GM12878 (cell line): ENCODE measurements at regions not wholly inside any gene's neighbourhood (a gene's known extent, or its start where the extent isn't known, plus 50 kb on each side); places are given as distances from the start of the nearest gene placed in this dataset.
A peak's percentile ranks its signal among the peaks of the same experiment; 100 is the strongest.

ENCODE experiments used
- ATAC-seq: fragments of 200-7000 bp; cut with Tn5 transposase; 3 replicates; pipeline ENCODE4 v1.9.1; 2020; ENCODE audit warnings: mild to moderate bottlenecking, moderate library complexity
- BruUV-seq: library from RNA; stranded (reverse); fragments of 400-500 nt; replicated peaks from 2 replicates; lab custom pipeline; 2021; lab: Mats Ljungman, UMichigan
- CTCF ChIA-PET: fragments of 300-600 bp; sonication (Branson Sonifier 250); formaldehyde crosslinking; extraction: SDS; loops from one replicate; lab custom pipeline; 2021; ENCODE audit warnings: inconsistent platforms; lab: Yijun Ruan, JAX
- POLR2A ChIA-PET: fragments of 350-600 bp; formaldehyde crosslinking; extraction: SDS; loops from one replicate; lab custom pipeline; 2021; ENCODE audit warnings: inconsistent platforms; lab: Charles Lee
- RAD21 ChIA-PET: fragments of 300-600 bp; sonication (Branson Sonifier 250); formaldehyde crosslinking; loops from one replicate; lab custom pipeline; 2023; ENCODE audit warnings: antibody characterized with exemption; ENCODE audit not compliant: unreplicated experiment; lab: Charles Lee
- SMC1A ChIA-PET: fragments of 300-600 bp; sonication (Branson Sonifier 250); formaldehyde crosslinking; loops from one replicate; lab custom pipeline; 2023; ENCODE audit not compliant: unreplicated experiment, uncharacterized antibody; lab: Charles Lee
- DNase-seq: peaks from one replicate; pipeline ENCODE4 v3.0.0-alpha.2; 2011; ENCODE audit warnings: low read depth, low spot score
- FAIRE-seq: peaks from 3 replicates; lab custom pipeline; 2011; peaks lifted over from hg19 to GRCh38; lab: Jason Lieb, UNC
- H2AFZ ChIP-seq: 2 replicates; pipeline ENCODE4 v1.6.0; 2011; ENCODE audit warnings: low read depth, low read length, control low read depth; ENCODE audit not compliant: control insufficient read depth
- H3K27ac ChIP-seq: 2 replicates; pipeline ENCODE4 v1.5.1; 2011; ENCODE audit warnings: control low read depth; ENCODE audit not compliant: control insufficient read depth, insufficient read depth
- H3K27me3 ChIP-seq, 2 experiments: replicated peaks in 1 of 2; 2 replicates each; pipeline versions ENCODE4 v1.6.0 to v1.6.1; 2011; ENCODE audit warnings: low read length in 1 of 2; ENCODE audit not compliant: control insufficient read depth in 2 of 2, insufficient read depth in 2 of 2
- H3K36me3 ChIP-seq, 2 experiments: 2 replicates each; pipeline ENCODE4 v1.5.1; 2011; ENCODE audit warnings: low read length in 1 of 2; ENCODE audit not compliant: control insufficient read depth in 2 of 2, insufficient read depth in 2 of 2
- H3K4me1 ChIP-seq: 2 replicates; pipeline ENCODE4 v1.6.1; 2011; ENCODE audit warnings: mild to moderate bottlenecking, low read length, moderate library complexity, mixed read lengths; ENCODE audit not compliant: control insufficient read depth, insufficient read depth
- H3K4me2 ChIP-seq: 2 replicates; pipeline ENCODE4 v1.6.0; 2011; ENCODE audit warnings: control low read depth; ENCODE audit not compliant: control insufficient read depth, insufficient read depth
- H3K4me3 ChIP-seq: fragments of 200-600 bp; sonication (generic); 2 replicates; pipeline ENCODE4 v1.5.1; 2016
- H3K79me2 ChIP-seq: 2 replicates; pipeline ENCODE4 v1.6.0; 2011; ENCODE audit warnings: low read length; ENCODE audit not compliant: control insufficient read depth, insufficient read depth
- H3K9ac ChIP-seq: 2 replicates; pipeline ENCODE4 v1.8.0; 2011; ENCODE audit warnings: low read length, control low read depth, mixed read lengths; ENCODE audit not compliant: control insufficient read depth, insufficient read depth
- H3K9me3 ChIP-seq: replicated peaks from 3 replicates; pipeline ENCODE4 v1.5.1; 2011; ENCODE audit warnings: mild to moderate bottlenecking, low read length; ENCODE audit not compliant: control insufficient read depth, insufficient read depth
- H4K20me1 ChIP-seq: 2 replicates; pipeline ENCODE4 v1.6.0; 2011; ENCODE audit not compliant: control insufficient read depth, insufficient read depth
- ATF7 ChIP-seq: fragments of 450-650 bp; IDR thresholded peaks from 2 replicates; pipeline ENCODE4 v1.6.1; 2016; ENCODE audit warnings: low read depth, mild to moderate bottlenecking
- BHLHE40 ChIP-seq, 2 experiments: fragments of 450-650 bp in 1 of 2; IDR thresholded peaks; 2 replicates each; pipeline ENCODE4 v1.6.1; 2011 to 2017; ENCODE audit warnings: low read depth in 2 of 2, borderline replicate concordance in 1 of 2, improper control_type of control experiment in 1 of 2, low read length in 1 of 2, mild to moderate bottlenecking in 1 of 2
- CHD2 ChIP-seq: IDR thresholded peaks from 2 replicates; pipeline ENCODE4 v1.6.1; 2011; ENCODE audit warnings: low read depth, low read length, improper control_type of control experiment, borderline replicate concordance
- DPF2 ChIP-seq: fragments of 450-650 bp; IDR thresholded peaks from 2 replicates; pipeline ENCODE4 v1.6.1; 2017; ENCODE audit warnings: mild to moderate bottlenecking
- KLF5 ChIP-seq: fragments of 450-650 bp; IDR thresholded peaks from 2 replicates; pipeline ENCODE4 v1.6.1; 2014; ENCODE audit warnings: mild to moderate bottlenecking; ENCODE audit not compliant: partially characterized antibody
- MYB ChIP-seq: fragments of 150-350 bp; IDR thresholded peaks from 2 replicates; pipeline ENCODE4 v1.6.1; 2014; ENCODE audit warnings: mild to moderate bottlenecking, low read depth, low read length, borderline replicate concordance
- PAX5 ChIP-seq: IDR thresholded peaks from 2 replicates; pipeline ENCODE4 v1.6.1; 2011; ENCODE audit warnings: low read depth, low read length, borderline replicate concordance
- SP1 ChIP-seq: IDR thresholded peaks from one replicate; pipeline ENCODE4 v1.6.1; 2011; ENCODE audit warnings: low read depth, low read length
- WGBS: methylation state at CpG from one replicate; pipeline ENCODE4 v1.1.6; 2016; ENCODE audit warnings: low lambda C conversion rate; ENCODE audit not compliant: insufficient replicate concordance, insufficient coverage; ENCODE audit errors: missing lambda C conversion rate; 5-methylcytosine and 5-hydroxymethylcytosine counted together
- in situ Hi-C: fragments of 300-500 bp; cut with MboI; formaldehyde crosslinking; loops from 9 replicates; pipeline ENCODE4 v1.14.3; 2018; ENCODE audit warnings: mixed read lengths
- intact Hi-C: fragments of 100-400 bp; cut with micrococcal nuclease; formaldehyde crosslinking; loops from one replicate; pipeline ENCODE4 v1.14.2; 2022; ENCODE audit not compliant: unreplicated experiment
- TF ChIP-seq, protein P1 (sequence below): fragments of 450-650 bp; IDR thresholded peaks from 2 replicates; pipeline ENCODE4 v1.6.1; 2017; ENCODE audit warnings: mild to moderate bottlenecking, moderate library complexity
- TF ChIP-seq, protein P2 (sequence below): fragments of 450-650 bp; IDR thresholded peaks from 2 replicates; pipeline ENCODE4 v1.6.1; 2017; ENCODE audit warnings: low read depth, mild to moderate bottlenecking, moderate library complexity

DNA sequence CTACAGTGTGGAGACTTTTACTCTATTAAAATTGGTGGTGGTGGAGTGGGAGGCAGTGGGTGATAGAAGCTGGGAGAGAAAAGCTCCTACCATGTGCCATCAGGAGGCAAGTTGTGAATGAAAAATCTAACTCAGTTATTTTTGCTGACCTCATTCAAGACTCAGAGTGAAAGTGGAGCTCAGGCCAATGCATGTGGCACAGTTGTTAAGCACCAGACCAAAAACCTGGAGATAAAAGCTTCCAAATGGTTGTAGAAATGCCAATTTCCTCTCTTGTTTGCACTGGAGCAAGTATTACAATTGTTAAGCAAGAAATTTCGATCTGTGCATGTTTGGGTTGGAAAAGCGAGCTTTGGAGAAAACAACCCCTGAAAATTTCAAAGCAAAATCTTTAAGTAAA is 81.5 kb upstream of the PRICKLE2 start:
- WGBS: 28% methylated on average over 2 of the region's 2 CpGs
- TF ChIP-seq PAX5 (no peak), ATF7 (0 out of 2 replicates have a peak, but pooled peaks have one; percentile 21), KLF5 (no peak), SP1 (no peak), MYB (no peak), CHD2 (no peak), BHLHE40 (IDR thresholded peaks at IDR 0.05; ENCODE audit: borderline replicate concordance in 1 of 2, low read depth in 2 of 2, low read length in 1 of 2) (peak; percentile 28 to 66; a peak in 3 of 4 replicates), DPF2 (peak; percentile 56; the same call in 1 of the 2 replicates)
- TF ChIP-seq, protein P1, sequence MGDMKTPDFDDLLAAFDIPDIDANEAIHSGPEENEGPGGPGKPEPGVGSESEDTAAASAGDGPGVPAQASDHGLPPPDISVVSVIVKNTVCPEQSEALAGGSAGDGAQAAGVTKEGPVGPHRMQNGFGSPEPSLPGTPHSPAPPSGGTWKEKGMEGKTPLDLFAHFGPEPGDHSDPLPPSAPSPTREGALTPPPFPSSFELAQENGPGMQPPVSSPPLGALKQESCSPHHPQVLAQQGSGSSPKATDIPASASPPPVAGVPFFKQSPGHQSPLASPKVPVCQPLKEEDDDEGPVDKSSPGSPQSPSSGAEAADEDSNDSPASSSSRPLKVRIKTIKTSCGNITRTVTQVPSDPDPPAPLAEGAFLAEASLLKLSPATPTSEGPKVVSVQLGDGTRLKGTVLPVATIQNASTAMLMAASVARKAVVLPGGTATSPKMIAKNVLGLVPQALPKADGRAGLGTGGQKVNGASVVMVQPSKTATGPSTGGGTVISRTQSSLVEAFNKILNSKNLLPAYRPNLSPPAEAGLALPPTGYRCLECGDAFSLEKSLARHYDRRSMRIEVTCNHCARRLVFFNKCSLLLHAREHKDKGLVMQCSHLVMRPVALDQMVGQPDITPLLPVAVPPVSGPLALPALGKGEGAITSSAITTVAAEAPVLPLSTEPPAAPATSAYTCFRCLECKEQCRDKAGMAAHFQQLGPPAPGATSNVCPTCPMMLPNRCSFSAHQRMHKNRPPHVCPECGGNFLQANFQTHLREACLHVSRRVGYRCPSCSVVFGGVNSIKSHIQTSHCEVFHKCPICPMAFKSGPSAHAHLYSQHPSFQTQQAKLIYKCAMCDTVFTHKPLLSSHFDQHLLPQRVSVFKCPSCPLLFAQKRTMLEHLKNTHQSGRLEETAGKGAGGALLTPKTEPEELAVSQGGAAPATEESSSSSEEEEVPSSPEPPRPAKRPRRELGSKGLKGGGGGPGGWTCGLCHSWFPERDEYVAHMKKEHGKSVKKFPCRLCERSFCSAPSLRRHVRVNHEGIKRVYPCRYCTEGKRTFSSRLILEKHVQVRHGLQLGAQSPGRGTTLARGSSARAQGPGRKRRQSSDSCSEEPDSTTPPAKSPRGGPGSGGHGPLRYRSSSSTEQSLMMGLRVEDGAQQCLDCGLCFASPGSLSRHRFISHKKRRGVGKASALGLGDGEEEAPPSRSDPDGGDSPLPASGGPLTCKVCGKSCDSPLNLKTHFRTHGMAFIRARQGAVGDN: peak; percentile 31; the same call in 1 of the 2 replicates
- TF ChIP-seq, protein P2, sequence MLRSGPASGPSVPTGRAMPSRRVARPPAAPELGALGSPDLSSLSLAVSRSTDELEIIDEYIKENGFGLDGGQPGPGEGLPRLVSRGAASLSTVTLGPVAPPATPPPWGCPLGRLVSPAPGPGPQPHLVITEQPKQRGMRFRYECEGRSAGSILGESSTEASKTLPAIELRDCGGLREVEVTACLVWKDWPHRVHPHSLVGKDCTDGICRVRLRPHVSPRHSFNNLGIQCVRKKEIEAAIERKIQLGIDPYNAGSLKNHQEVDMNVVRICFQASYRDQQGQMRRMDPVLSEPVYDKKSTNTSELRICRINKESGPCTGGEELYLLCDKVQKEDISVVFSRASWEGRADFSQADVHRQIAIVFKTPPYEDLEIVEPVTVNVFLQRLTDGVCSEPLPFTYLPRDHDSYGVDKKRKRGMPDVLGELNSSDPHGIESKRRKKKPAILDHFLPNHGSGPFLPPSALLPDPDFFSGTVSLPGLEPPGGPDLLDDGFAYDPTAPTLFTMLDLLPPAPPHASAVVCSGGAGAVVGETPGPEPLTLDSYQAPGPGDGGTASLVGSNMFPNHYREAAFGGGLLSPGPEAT: no peak
- in situ Hi-C loops (no loop called here), intact Hi-C loops (no loop called here)
- no peaks in the 10 kb centered on the region for H3K27me3 ChIP-seq
- H3K4me3 ChIP-seq: no peak overlapping the region
- FAIRE-seq (no peak), ATAC-seq (peak; percentile 21; the same call in 1 of the 3 replicates), DNase-seq (no peak)
- no peak overlapping the region for H3K27ac ChIP-seq
- H2AFZ ChIP-seq: no peak overlapping the region
- H4K20me1 ChIP-seq: no peaks in the 10 kb centered on the region
- ChIA-PET RAD21 (interaction anchor here (0.7 to 1.8 kb wide), 7 partner anchors 11 to 186 kb away, joined by 3 to 6 read pairs (median 4); no protein-coding TSS in a partner anchor), POLR2A (no interaction called here), CTCF (interaction anchor here (0.8 to 1.3 kb wide), 8 partner anchors 10 to 93 kb away, joined by 3 to 4 read pairs (median 3); no protein-coding TSS in a partner anchor), SMC1A (interaction anchor here (0.6 to 4.0 kb wide), 19 partner anchors 9 to 157 kb away, joined by 3 to 29 read pairs (median 4); partner anchors contain the start of gene PRICKLE2)
- no peaks in the 10 kb centered on the region for H3K4me1 ChIP-seq
- H3K36me3 ChIP-seq: no peaks in the 10 kb centered on the region
- no peak overlapping the region for H3K9ac ChIP-seq
- H3K9me3 ChIP-seq: no peaks in the 10 kb centered on the region
- H3K4me2 ChIP-seq: no peak overlapping the region
- H3K79me2 ChIP-seq: no peaks in the 10 kb centered on the region
- no TSS peak for BruUV-seq
